ENCODE measurements at regions not wholly inside any gene's neighbourhood (a gene's known extent, or its start where the extent isn't known, plus 50 kb on each side); places are given as distances from the start of the nearest gene placed in this dataset.
A peak's percentile ranks its signal among the peaks of the same experiment; 100 is the strongest.

DNA sequence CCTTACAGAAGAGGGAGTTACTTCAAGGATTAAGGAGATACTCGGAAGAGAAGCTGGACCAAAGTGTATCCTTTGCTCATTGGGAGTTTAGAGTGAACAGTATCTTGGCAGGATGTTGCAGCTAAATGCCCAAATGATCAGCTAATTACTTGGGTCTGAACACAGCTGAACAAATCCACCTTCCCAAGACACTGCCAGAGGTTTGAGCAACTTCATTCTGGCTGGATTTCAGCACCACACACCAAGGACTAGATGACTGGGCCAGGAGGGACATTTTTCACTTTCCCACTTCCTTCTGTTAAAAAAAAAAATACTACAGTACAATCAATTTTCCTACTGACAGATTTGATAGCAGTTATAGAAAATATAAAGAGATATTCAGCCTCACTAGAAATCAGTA lies 324.6 kb downstream of the MID1IP1 start (continued):
- TF ChIP-seq, protein P1, sequence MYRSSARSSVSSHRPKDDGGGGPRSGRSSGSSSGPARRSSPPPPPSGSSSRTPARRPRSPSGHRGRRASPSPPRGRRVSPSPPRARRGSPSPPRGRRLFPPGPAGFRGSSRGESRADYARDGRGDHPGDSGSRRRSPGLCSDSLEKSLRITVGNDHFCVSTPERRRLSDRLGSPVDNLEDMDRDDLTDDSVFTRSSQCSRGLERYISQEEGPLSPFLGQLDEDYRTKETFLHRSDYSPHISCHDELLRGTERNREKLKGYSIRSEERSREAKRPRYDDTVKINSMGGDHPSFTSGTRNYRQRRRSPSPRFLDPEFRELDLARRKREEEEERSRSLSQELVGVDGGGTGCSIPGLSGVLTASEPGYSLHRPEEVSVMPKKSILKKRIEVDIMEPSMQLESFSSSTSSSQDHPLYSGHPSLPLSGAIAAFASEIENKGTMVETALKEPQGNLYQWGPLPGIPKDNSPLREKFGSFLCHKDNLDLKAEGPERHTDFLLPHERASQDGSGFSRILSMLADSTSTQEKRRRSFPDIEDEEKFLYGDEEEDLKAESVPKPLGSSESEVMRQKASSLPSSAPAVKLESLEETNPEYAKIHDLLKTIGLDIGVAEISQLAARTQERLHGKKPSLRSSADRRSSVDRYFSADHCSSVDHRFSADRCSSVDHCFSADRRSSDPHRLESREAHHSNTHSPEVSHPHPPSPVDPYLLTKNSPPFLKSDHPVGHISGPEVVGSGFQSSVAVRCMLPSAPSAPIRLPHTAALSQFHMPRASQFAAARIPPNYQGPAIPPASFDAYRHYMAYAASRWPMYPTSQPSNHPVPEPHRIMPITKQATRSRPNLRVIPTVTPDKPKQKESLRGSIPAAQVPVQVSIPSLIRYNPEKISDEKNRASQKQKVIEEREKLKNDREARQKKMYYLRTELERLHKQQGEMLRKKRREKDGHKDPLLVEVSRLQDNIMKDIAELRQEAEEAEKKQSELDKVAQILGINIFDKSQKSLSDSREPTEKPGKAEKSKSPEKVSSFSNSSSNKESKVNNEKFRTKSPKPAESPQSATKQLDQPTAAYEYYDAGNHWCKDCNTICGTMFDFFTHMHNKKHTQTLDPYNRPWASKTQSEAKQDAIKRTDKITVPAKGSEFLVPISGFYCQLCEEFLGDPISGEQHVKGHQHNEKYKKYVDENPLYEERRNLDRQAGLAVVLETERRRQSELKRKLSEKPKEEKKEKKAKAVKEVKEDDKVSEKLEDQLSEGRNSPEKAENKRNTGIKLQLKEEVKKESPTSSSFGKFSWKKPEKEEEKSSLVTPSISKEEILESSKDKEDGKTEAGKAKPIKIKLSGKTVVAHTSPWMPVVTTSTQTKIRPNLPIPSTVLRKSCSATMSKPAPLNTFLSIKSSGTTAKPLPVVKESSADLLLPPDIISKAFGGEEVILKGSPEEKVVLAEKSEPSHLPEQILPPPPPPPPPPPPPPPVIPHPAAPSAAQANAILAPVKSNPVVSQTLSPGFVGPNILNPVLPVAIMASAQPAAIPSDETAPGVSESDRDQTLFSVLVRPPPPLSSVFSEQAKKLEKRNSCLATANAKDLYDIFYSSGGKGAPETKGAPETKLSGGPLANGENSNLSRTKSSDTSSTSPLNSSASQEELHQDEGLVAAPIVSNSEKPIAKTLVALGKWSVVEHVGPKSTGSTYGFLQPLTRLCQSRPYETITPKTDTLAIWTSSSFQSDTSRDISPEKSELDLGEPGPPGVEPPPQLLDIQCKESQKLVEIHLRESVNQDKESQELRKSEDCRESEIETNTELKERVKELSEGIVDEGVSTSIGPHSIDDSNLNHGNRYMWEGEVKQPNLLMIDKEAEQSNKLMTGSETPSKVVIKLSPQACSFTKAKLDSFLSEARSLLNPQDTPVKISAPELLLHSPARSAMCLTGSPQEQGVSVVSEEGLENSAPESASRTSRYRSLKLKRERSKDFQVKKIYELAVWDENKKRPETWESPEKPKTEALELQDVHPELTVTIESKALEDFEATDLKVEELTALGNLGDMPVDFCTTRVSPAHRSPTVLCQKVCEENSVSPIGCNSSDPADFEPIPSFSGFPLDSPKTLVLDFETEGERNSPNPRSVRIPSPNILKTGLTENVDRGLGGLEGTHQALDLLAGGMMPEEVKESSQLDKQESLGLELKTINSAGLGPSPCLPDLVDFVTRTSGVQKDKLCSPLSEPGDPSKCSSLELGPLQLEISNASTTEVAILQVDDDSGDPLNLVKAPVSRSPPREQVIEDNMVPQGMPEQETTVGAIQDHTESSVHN (IDR thresholded peaks at IDR 0.05; ENCODE audit: borderline replicate concordance in 1 of 2, low read depth in 1 of 2) = no peak
- no peak for TF ChIP-seq CBFA2T3 (IDR thresholded peaks at IDR 0.05)

DNA sequence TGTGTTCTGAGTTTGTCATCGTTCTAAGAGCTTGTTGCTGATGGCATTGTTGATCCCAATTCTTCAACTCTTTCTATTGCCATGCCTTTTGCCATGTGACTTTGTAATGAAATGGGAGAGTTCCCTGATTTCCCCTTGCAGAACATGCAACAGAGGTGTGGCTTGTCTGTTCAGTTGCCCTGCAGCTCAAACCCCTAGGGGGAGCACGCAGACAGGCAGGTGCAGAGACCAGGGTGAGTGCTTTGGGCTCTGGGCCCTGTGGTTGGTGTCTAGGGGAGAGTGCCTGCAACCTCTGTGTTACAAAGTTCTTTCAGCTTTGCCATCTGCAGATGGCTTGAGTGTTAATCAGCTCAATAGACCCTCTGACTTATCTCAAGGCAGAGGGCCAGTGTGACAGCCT lies 332.7 kb downstream of the MID1IP1 start:
- BruUV-seq (replicated peaks) = no TSS peak
- peak; percentile 85 for ATAC-seq
- Histone ChIP-seq H3K27me3 (ENCODE audit: control insufficient read depth in 2 of 2, insufficient read depth in 2 of 2, low read length in 2 of 2) (no peaks in the 10 kb centered on the region), H3K4me2 (ENCODE audit: insufficient read depth, low read length) (no peak overlapping the region), H3K79me2 (ENCODE audit: control insufficient read depth, insufficient read depth, low read length) (no peaks in the 10 kb centered on the region), H3K27ac (ENCODE audit: extremely low read depth, low read depth, low read length) (no peak overlapping the region), H3K4me3 (no peak overlapping the region), H3K9me1 (ENCODE audit: control insufficient read depth, insufficient read depth, low read length) (no peaks in the 10 kb centered on the region), H3K4me1 (replicated peaks in 1 of 2; ENCODE audit: control insufficient read depth in 2 of 2, insufficient read depth in 2 of 2, low read length in 2 of 2) (no peaks in the 10 kb centered on the region), H3K9me3 (replicated peaks; ENCODE audit: control insufficient read depth, insufficient read depth, low read depth, low read length) (no peaks in the 10 kb centered on the region), H2AFZ (ENCODE audit: low read depth, low read length) (no peak overlapping the region), H3K9ac (ENCODE audit: insufficient read depth in 1 of 2, low read depth in 2 of 2, low read length in 2 of 2) (no peak overlapping the region), H4K20me1 (replicated peaks; ENCODE audit: control insufficient read depth, insufficient read depth, low read length) (no peaks in the 10 kb centered on the region), H3K36me3 (ENCODE audit: control insufficient read depth, insufficient read depth, low read length) (no peaks in the 10 kb centered on the region)
- peak in 2 of 4 experiments; percentile 5 to 24 for DNase-seq (ENCODE audit: extremely low read depth in 1 of 4, low spot score in 3 of 4)
- intact Hi-C loops (cut with micrococcal nuclease) = no loop called here
- no peak for FAIRE-seq
- WGBS (ENCODE audit: insufficient coverage, low coverage, missing lambda C conversion rate) = 0% methylated on average over 2 of the region's 2 CpGs
- POLR2A ChIA-PET = no interaction called here
- in situ Hi-C loops (cut with MboI) = no loop called here
- CTCF ChIA-PET (ENCODE audit: low intra/inter-chr PET ratio) = no interaction called here
- TF ChIP-seq, protein P2, sequence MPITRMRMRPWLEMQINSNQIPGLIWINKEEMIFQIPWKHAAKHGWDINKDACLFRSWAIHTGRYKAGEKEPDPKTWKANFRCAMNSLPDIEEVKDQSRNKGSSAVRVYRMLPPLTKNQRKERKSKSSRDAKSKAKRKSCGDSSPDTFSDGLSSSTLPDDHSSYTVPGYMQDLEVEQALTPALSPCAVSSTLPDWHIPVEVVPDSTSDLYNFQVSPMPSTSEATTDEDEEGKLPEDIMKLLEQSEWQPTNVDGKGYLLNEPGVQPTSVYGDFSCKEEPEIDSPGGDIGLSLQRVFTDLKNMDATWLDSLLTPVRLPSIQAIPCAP (CRISPR knock-in tag; IDR thresholded peaks at IDR 0.05; ENCODE audit: borderline replicate concordance) = no peak
- TF ChIP-seq ZNF696 (CRISPR knock-in tag; conservative IDR thresholded peaks at IDR 0.05) = no peak
- TF ChIP-seq, protein P3, sequence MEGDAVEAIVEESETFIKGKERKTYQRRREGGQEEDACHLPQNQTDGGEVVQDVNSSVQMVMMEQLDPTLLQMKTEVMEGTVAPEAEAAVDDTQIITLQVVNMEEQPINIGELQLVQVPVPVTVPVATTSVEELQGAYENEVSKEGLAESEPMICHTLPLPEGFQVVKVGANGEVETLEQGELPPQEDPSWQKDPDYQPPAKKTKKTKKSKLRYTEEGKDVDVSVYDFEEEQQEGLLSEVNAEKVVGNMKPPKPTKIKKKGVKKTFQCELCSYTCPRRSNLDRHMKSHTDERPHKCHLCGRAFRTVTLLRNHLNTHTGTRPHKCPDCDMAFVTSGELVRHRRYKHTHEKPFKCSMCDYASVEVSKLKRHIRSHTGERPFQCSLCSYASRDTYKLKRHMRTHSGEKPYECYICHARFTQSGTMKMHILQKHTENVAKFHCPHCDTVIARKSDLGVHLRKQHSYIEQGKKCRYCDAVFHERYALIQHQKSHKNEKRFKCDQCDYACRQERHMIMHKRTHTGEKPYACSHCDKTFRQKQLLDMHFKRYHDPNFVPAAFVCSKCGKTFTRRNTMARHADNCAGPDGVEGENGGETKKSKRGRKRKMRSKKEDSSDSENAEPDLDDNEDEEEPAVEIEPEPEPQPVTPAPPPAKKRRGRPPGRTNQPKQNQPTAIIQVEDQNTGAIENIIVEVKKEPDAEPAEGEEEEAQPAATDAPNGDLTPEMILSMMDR (IDR thresholded peaks at IDR 0.05 in 2 of 3, conservative IDR thresholded peaks at IDR 0.05 in 1 of 3; ENCODE audit: insufficient read depth in 2 of 3, low read depth in 1 of 3, low read length in 3 of 3) = peak; percentile 45 to 53 (median 49); a peak in 5 of 6 replicates
- no peak for TF ChIP-seq PHF8 (IDR thresholded peaks at IDR 0.05; ENCODE audit: borderline replicate concordance, low read length)
- TF ChIP-seq, protein P4, sequence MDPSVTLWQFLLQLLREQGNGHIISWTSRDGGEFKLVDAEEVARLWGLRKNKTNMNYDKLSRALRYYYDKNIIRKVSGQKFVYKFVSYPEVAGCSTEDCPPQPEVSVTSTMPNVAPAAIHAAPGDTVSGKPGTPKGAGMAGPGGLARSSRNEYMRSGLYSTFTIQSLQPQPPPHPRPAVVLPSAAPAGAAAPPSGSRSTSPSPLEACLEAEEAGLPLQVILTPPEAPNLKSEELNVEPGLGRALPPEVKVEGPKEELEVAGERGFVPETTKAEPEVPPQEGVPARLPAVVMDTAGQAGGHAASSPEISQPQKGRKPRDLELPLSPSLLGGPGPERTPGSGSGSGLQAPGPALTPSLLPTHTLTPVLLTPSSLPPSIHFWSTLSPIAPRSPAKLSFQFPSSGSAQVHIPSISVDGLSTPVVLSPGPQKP (CRISPR knock-in tag; IDR thresholded peaks at IDR 0.05) = no peak
- peak in 1 of 2 experiments; percentile 49; a peak in 2 of 4 replicates for TF ChIP-seq RAD21 (CRISPR knock-in tag; conservative IDR thresholded peaks at IDR 0.05 in 1 of 2, IDR thresholded peaks at IDR 0.05 in 1 of 2)
